ENCODE measurements at regions not wholly inside any gene's neighbourhood (a gene's known extent, or its start where the extent isn't known, plus 50 kb on each side); places are given as distances from the start of the nearest gene placed in this dataset.

GRCh38 chr3:34844323-34844620 is 795.1 kb upstream of the ARPP21 start:
- H3K36me3 Mint-ChIP-seq (ENCODE audit: low read depth): no peaks in the 10 kb centered on the region
- peaks cover 21% of the 10 kb centered on the region for H3K27me3 Mint-ChIP-seq (ENCODE audit: low read depth)
- H3K9me3 Mint-ChIP-seq: no peaks in the 10 kb centered on the region
- H3K4me3 Mint-ChIP-seq: no peak overlapping the region
- TF ChIP-seq, protein P1, sequence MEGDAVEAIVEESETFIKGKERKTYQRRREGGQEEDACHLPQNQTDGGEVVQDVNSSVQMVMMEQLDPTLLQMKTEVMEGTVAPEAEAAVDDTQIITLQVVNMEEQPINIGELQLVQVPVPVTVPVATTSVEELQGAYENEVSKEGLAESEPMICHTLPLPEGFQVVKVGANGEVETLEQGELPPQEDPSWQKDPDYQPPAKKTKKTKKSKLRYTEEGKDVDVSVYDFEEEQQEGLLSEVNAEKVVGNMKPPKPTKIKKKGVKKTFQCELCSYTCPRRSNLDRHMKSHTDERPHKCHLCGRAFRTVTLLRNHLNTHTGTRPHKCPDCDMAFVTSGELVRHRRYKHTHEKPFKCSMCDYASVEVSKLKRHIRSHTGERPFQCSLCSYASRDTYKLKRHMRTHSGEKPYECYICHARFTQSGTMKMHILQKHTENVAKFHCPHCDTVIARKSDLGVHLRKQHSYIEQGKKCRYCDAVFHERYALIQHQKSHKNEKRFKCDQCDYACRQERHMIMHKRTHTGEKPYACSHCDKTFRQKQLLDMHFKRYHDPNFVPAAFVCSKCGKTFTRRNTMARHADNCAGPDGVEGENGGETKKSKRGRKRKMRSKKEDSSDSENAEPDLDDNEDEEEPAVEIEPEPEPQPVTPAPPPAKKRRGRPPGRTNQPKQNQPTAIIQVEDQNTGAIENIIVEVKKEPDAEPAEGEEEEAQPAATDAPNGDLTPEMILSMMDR (conservative IDR thresholded peaks at IDR 0.05): no peak
- DNase-seq (ENCODE audit: low read depth, low spot score): no peak
- peaks cover 18% of the 10 kb centered on the region for H3K4me1 Mint-ChIP-seq
- H3K27ac Mint-ChIP-seq (ENCODE audit: unreplicated experiment): no peak overlapping the region

GRCh38 chr3:34851137-34851536 is 788.2 kb upstream of the ARPP21 start:
- TF ChIP-seq, protein P1 (conservative IDR thresholded peaks at IDR 0.05): no peak
- no peak for DNase-seq (ENCODE audit: low read depth, low spot score)
- Mint-ChIP-seq H3K4me3 (no peak overlapping the region), H3K27me3 (ENCODE audit: low read depth) (peaks cover 8% of the 10 kb centered on the region), H3K9me3 (no peaks in the 10 kb centered on the region), H3K36me3 (ENCODE audit: low read depth) (no peaks in the 10 kb centered on the region), H3K27ac (ENCODE audit: unreplicated experiment) (no peak overlapping the region), H3K4me1 (peaks cover 5% of the 10 kb centered on the region)

DNA sequence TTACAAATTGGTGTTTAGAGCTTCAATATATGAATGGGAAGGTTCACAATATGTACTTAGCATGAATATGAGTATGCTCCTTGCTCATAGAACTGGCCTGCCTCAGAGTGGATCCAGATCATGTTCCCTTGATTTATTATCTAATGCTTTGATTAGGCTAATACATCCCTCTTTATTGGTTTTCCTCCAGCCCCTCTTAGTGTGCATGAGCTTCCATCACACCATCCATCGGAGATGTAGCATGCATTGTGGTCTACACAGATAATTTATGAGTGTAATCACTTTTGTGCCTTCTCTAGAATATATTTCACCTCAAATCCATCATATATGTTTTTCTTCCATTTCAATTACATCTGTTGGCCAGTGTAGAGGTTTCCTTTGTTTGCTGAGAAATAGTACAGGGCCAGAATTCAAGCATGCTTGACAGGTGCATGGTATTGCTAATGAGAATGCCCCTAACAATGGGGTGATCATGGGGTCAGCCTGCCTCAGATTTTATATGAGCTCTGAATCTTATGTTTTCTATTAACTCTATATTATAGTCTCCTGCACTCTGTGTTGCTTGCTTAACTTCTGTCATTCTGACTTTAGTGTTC is 786.4 kb upstream of the ARPP21 start:
- Mint-ChIP-seq H3K27me3 (ENCODE audit: low read depth) (peaks cover 3% of the 10 kb centered on the region), H3K4me1 (peaks cover 11% of the 10 kb centered on the region), H3K4me3 (no peak overlapping the region), H3K36me3 (ENCODE audit: low read depth) (no peaks in the 10 kb centered on the region), H3K9me3 (no peaks in the 10 kb centered on the region), H3K27ac (ENCODE audit: unreplicated experiment) (no peak overlapping the region)
- TF ChIP-seq, protein P1 (conservative IDR thresholded peaks at IDR 0.05): no peak
- DNase-seq (ENCODE audit: low read depth, low spot score): no peak

DNA sequence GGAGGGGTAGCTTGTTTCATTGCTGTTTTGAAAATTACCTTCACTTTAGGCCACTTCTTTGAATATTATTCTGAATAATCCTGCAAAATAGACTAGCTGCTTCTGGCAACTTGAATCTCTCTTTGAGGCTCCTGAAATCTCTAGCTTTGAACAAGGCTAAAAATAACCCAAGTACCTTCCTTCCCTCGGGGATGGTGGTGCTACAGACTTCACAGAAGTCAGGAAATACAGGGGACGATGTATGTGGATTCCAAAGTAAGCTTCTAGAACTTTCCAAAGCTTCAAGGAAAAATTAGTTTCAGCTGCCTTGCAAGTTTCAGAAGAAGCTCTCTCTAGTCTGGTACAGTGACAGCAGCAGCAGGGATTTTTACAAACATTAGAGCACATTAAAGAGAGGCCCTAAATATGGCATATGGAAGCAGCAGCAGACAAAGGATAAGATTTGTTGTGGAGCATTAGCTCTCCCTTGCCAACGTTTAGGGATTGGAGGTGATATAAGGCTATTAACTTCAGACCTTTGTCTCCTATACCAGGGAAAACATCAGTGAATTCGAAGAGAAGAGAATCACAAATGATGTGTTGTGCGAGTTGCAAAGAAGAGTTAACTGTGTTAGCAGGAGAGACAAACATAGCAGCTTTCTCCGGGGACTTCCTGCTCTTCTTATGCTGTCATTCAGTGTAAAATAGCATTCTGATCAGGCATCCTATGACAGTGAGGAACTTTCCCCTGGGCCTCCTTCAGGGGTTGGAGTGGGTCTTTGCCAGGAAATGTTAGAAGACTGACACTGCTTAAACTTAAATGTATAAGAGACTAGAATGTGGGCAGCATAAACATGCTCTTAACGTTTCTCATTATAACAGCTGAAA is 783.0 kb upstream of the ARPP21 start:
- Mint-ChIP-seq H3K4me1 (peaks cover 20% of the 10 kb centered on the region), H3K27ac (ENCODE audit: unreplicated experiment) (peak overlapping the region; percentile 71), H3K4me3 (no peak overlapping the region), H3K36me3 (ENCODE audit: low read depth) (no peaks in the 10 kb centered on the region), H3K27me3 (ENCODE audit: low read depth) (no peaks in the 10 kb centered on the region), H3K9me3 (no peaks in the 10 kb centered on the region)
- TF ChIP-seq, protein P1 (conservative IDR thresholded peaks at IDR 0.05): no peak
- DNase-seq (ENCODE audit: low read depth, low spot score): no peak

DNA sequence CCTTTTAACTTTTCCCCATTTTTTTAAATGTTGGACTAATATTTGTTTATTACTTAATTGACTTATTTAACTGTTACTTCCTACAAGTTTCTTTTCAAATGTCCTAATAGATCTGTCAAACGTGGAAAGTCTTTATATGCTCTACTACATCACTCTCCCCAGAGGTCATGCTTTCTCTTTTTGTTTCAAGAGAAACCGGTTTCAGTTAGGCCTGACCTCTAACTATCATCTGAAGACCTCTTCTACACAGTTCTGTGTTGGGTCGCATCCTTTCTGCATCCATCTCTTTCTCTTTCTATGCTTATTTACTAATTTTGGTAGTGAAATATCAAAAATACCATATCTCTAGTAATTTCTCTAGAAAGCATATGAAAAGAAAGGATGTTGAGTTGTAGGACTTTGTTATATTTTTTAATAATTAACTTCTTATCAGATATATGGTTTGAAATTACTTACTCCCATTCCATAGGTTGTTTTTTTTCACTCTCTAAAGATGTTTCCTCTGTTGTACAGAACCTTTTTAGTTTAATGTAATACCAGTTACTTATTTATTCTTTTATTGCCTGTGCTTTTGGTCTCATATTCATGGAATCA is 781.2 kb upstream of the ARPP21 start:
- no peak overlapping the region for H3K27ac Mint-ChIP-seq (ENCODE audit: unreplicated experiment)
- peaks cover 20% of the 10 kb centered on the region for H3K4me1 Mint-ChIP-seq
- TF ChIP-seq, protein P1 (conservative IDR thresholded peaks at IDR 0.05): no peak
- no peaks in the 10 kb centered on the region for H3K27me3 Mint-ChIP-seq (ENCODE audit: low read depth)
- DNase-seq (ENCODE audit: low read depth, low spot score): no peak
- H3K36me3 Mint-ChIP-seq (ENCODE audit: low read depth): no peaks in the 10 kb centered on the region
- H3K4me3 Mint-ChIP-seq: no peak overlapping the region
- no peaks in the 10 kb centered on the region for H3K9me3 Mint-ChIP-seq
